ENCODE measurements at regions not wholly inside any gene's neighbourhood (a gene's known extent, or its start where the extent isn't known, plus 50 kb on each side); places are given as distances from the start of the nearest gene placed in this dataset.

DNA sequence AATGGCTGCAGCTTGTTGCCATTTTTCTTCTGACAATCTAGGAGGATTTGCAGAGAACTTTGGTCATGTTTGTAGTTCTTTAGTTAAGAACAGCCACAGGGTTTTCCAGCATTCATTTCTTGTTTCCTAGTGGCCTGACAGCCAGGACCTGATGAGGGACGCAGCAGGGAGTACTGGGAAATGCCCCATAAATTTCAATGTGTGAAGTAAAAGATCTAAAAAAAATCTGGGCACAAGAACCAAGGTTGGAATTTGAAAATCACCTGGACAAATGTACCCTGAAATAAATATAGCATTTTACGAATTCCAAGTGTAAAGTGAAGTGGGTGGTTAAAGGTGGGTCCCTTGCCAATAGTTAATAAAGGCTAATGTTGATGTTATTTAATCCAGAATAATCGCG, 195.0 kb downstream of the ZIC1 start:
- no peak for DNase-seq (ENCODE audit: low read depth, low spot score)
- H3K4me3 ChIP-seq (ENCODE audit: low read depth, low read length) = no peak overlapping the region
- TF ChIP-seq, protein P1, sequence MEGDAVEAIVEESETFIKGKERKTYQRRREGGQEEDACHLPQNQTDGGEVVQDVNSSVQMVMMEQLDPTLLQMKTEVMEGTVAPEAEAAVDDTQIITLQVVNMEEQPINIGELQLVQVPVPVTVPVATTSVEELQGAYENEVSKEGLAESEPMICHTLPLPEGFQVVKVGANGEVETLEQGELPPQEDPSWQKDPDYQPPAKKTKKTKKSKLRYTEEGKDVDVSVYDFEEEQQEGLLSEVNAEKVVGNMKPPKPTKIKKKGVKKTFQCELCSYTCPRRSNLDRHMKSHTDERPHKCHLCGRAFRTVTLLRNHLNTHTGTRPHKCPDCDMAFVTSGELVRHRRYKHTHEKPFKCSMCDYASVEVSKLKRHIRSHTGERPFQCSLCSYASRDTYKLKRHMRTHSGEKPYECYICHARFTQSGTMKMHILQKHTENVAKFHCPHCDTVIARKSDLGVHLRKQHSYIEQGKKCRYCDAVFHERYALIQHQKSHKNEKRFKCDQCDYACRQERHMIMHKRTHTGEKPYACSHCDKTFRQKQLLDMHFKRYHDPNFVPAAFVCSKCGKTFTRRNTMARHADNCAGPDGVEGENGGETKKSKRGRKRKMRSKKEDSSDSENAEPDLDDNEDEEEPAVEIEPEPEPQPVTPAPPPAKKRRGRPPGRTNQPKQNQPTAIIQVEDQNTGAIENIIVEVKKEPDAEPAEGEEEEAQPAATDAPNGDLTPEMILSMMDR (IDR thresholded peaks at IDR 0.05; ENCODE audit: insufficient read depth, low read length, missing control alignments) = no peak
- ChIA-PET CTCF (interaction anchor here (0.7 kb wide), 1 partner anchor 15 kb away, joined by 3 read pairs; no protein-coding TSS in a partner anchor), POLR2A (no interaction called here)

DNA sequence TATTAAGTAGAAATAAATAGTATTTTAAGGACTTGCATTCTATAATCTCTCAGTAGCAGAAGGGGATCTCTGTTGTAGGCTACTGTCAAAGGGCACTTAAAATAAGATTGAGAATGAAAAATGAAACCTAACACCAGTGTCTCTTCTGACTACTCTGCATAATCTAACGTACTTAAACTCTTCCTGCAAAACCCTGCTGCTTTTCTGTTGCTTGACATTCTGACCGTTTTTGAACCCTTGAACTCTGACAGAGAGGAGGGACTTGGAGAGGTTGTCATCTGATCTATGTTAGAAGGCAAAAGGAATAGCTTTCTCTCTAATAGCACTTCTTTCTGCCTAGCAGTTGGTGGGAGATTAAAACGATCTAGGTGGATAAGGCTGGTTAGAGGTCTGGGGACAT, 204.6 kb downstream of the ZIC1 start:
- CTCF ChIA-PET = interaction anchor here (0.7 kb wide), 1 partner anchor 689 kb away, joined by 3 read pairs; no protein-coding TSS in a partner anchor
- TF ChIP-seq, protein P1 (IDR thresholded peaks at IDR 0.05; ENCODE audit: insufficient read depth, low read length, missing control alignments) = no peak

DNA sequence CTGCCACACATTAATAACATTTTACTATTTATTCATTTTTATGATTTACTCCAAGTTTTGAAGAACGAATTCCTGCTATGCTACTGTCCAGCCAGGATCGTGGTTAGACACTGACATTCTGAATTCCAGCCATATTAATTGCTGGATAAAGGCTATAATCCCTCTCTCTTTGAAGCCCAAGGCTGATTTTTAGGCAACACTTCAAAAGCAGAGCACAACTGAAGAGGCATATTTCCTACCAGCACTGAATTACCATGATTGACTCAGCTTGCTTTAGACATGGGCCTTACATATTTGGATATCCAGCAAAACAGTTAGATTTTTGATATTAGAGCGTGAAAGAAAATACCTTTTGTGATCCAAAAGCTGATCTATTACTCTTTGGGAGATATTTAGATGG, 205.0 kb downstream of the ZIC1 start:
- TF ChIP-seq, protein P1 (IDR thresholded peaks at IDR 0.05; ENCODE audit: insufficient read depth, low read length, missing control alignments) = no peak
- no peak overlapping the region for H3K4me3 ChIP-seq (ENCODE audit: low read depth, low read length)
- POLR2A ChIA-PET = no interaction called here
- no peak for DNase-seq (ENCODE audit: low read depth, low spot score)
- CTCF ChIA-PET = interaction anchor here (0.7 kb wide), 1 partner anchor 689 kb away, joined by 3 read pairs; no protein-coding TSS in a partner anchor

More for the DNA sequence above, 204.6 kb downstream of the ZIC1 start:
- H3K4me3 ChIP-seq (ENCODE audit: low read depth, low read length) = no peak overlapping the region
- POLR2A ChIA-PET = no interaction called here
- DNase-seq (ENCODE audit: low read depth, low spot score) = no peak

DNA sequence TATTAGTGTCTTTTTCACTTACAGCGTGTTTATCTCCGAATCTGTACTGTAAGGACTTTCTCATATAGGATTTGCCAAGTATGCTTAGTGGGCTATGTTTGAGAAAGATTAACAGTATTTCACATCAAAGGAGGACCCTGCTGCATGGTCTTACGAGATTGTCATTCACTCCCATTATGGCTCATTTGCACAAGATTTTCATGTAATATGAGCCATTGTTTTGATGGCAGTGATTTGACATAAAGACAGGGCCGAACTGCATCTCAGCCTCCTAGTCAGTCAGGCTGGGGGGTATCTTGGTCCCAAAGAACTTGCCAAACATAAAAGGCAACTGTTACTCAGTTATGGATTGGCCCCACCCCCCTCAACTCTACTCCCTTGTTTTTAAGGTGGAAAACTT, 205.9 kb downstream of the ZIC1 start:
- ChIA-PET CTCF (interaction anchor here (0.7 to 2.2 kb wide), 2 partner anchors 10 to 495 kb away, joined by 3 to 6 read pairs; no protein-coding TSS in a partner anchor), POLR2A (no interaction called here)
- no peak overlapping the region for H3K4me3 ChIP-seq (ENCODE audit: low read depth, low read length)
- TF ChIP-seq, protein P1 (IDR thresholded peaks at IDR 0.05; ENCODE audit: insufficient read depth, low read length, missing control alignments) = no peak
- no peak for DNase-seq (ENCODE audit: low read depth, low spot score)

DNA sequence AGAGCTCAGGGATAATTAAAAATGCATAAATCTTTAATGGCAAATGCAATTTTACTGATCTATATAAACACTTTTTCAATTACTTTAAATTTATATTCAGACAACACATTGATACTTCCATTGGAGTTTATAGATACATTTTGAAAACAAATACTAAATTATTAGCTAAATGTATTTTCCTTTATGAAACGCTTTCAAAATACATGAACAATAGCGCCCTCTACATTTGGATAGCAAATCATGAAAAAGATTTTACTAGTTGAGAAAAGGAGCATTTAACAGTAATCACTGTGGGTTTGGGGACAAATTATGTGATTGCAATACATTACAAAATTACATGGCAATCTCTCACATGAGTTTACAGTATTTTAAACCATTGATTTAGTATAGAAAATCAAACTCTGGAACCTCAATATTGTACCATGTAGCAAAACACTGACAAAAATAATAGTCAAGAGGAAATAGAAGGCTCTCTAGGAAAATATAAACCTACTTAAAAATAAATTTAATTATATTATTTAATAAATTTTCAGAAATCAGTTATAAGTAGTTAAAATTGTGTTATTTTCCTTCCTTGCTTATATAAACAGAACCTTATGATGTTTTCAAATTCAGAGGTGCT, 207.9 kb downstream of the ZIC1 start:
- H3K4me3 ChIP-seq (ENCODE audit: low read depth, low read length) = no peak overlapping the region
- ChIA-PET POLR2A (no interaction called here), CTCF (interaction anchor here (0.6 to 2.2 kb wide), 10 partner anchors 8 to 976 kb away, joined by 3 to 6 read pairs (median 3); no protein-coding TSS in a partner anchor)
- TF ChIP-seq, protein P1 (IDR thresholded peaks at IDR 0.05; ENCODE audit: insufficient read depth, low read length, missing control alignments) = no peak
- no peak for DNase-seq (ENCODE audit: low read depth, low spot score)

DNA sequence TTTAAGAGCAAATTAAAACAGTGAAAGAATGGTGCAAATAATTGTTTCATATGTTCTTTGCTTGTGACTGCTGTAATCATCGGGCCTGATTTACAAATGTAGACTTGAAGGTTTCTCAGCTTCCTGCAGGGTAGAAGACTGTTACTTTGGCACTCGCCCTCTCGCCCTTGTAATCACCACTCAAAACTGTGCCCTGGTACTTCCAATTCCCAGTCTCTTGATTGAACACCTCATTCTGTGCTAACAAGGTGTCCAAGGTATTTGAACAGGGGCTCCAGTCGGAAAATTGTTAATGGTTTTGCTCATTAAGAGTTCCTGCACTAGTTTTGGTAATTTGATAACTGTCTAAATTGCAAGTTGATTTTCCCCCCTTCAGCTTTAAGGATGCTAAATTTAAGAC, 209.5 kb downstream of the ZIC1 start:
- CTCF ChIA-PET = interaction anchor here (0.7 to 2.7 kb wide), 3 partner anchors 13 to 42 kb away, joined by 3 to 6 read pairs (median 3); no protein-coding TSS in a partner anchor

More for the DNA sequence above, 209.5 kb downstream of the ZIC1 start:
- TF ChIP-seq, protein P1 (IDR thresholded peaks at IDR 0.05; ENCODE audit: insufficient read depth, low read length, missing control alignments) = no peak
- POLR2A ChIA-PET = no interaction called here
- H3K4me3 ChIP-seq (ENCODE audit: low read depth, low read length) = no peak overlapping the region
- no peak for DNase-seq (ENCODE audit: low read depth, low spot score)

All from AG04449 (cell line).